ENCODE measurements at regions not wholly inside any gene's neighbourhood (a gene's known extent, or its start where the extent isn't known, plus 50 kb on each side); places are given as distances from the start of the nearest gene placed in this dataset.

GRCh38 chr15:69661871-69662644 lies 209.4 kb downstream of the RPLP1 start:
- Histone ChIP-seq H3K9me3 (ENCODE audit: control insufficient read depth, insufficient read depth, low read depth, low read length) (no peaks in the 10 kb centered on the region), H3K27me3 (ENCODE audit: control insufficient read depth, insufficient read depth, low read length) (no peaks in the 10 kb centered on the region), H3K27ac (ENCODE audit: low read length) (no peak overlapping the region), H3K36me3 (ENCODE audit: control insufficient read depth, insufficient read depth, low read length) (no peaks in the 10 kb centered on the region), H3K4me3 (ENCODE audit: low read depth in 2 of 2, low read length in 2 of 2) (no peak overlapping the region), H3K4me1 (ENCODE audit: control insufficient read depth, insufficient read depth, low read length) (no peaks in the 10 kb centered on the region)
- CTCF ChIA-PET, result no interaction called here
- POLR2A ChIA-PET, result no interaction called here
- intact Hi-C loops (cut with micrococcal nuclease; ENCODE audit: unreplicated experiment) (no loop called here), in situ Hi-C loops (cut with HindIII; ENCODE audit: low pct_unique_long_range_greater_than_20kb, low sequenced_read_pairs) (no loop called here)
- no peak for ATAC-seq
- DNase-seq (ENCODE audit: low read depth, low spot score), result no peak
- no peak for TF ChIP-seq POLR2AphosphoS5 (IDR thresholded peaks at IDR 0.05; ENCODE audit: low read depth, low read length)
- TF ChIP-seq REST (IDR thresholded peaks at IDR 0.05; ENCODE audit: insufficient read depth in 1 of 2, low read depth in 2 of 2, low read length in 1 of 2), result no peak
- no peak for TF ChIP-seq SIN3A (IDR thresholded peaks at IDR 0.05; ENCODE audit: borderline replicate concordance, insufficient read depth, low read depth, low read length)
- no peak for TF ChIP-seq TCF7L2 (IDR thresholded peaks at IDR 0.05; ENCODE audit: low read depth, low read length)
- TF ChIP-seq CTCF (IDR thresholded peaks at IDR 0.05), result no peak
- BruUV-seq (replicated peaks), result no TSS peak

GRCh38 chr15:69662645-69663000 lies 210.0 kb downstream of the RPLP1 start:
- no peaks in the 10 kb centered on the region for H3K4me1 ChIP-seq (ENCODE audit: control insufficient read depth, insufficient read depth, low read length)
- in situ Hi-C loops (cut with HindIII; ENCODE audit: low pct_unique_long_range_greater_than_20kb, low sequenced_read_pairs), result no loop called here
- no peak overlapping the region for H3K27ac ChIP-seq (ENCODE audit: low read length)
- TF ChIP-seq TCF7L2 (IDR thresholded peaks at IDR 0.05; ENCODE audit: low read depth, low read length), result no peak
- TF ChIP-seq SIN3A (IDR thresholded peaks at IDR 0.05; ENCODE audit: borderline replicate concordance, insufficient read depth, low read depth, low read length), result no peak
- no peak for TF ChIP-seq POLR2AphosphoS5 (IDR thresholded peaks at IDR 0.05; ENCODE audit: low read depth, low read length)
- no peak for TF ChIP-seq REST (IDR thresholded peaks at IDR 0.05; ENCODE audit: insufficient read depth in 1 of 2, low read depth in 2 of 2, low read length in 1 of 2)
- no peaks in the 10 kb centered on the region for H3K36me3 ChIP-seq (ENCODE audit: control insufficient read depth, insufficient read depth, low read length)
- no peaks in the 10 kb centered on the region for H3K9me3 ChIP-seq (ENCODE audit: control insufficient read depth, insufficient read depth, low read depth, low read length)
- no TSS peak for BruUV-seq (replicated peaks)
- H3K27me3 ChIP-seq (ENCODE audit: control insufficient read depth, insufficient read depth, low read length), result no peaks in the 10 kb centered on the region
- intact Hi-C loops (cut with micrococcal nuclease; ENCODE audit: unreplicated experiment), result no loop called here
- no peak for ATAC-seq
- H3K4me3 ChIP-seq (ENCODE audit: low read depth in 2 of 2, low read length in 2 of 2), result no peak overlapping the region
- CTCF ChIA-PET, result no interaction called here
- POLR2A ChIA-PET, result no interaction called here
- no peak for DNase-seq (ENCODE audit: low read depth, low spot score)
